ENCODE measurements at regions not wholly inside any gene's neighbourhood (a gene's known extent, or its start where the extent isn't known, plus 50 kb on each side); places are given as distances from the start of the nearest gene placed in this dataset.
"Not testable (repeated sequence)": the region's sequence is repeated elsewhere in the genome, so short reads cannot be mapped to it uniquely, and the experiment has no call there.

DNA sequence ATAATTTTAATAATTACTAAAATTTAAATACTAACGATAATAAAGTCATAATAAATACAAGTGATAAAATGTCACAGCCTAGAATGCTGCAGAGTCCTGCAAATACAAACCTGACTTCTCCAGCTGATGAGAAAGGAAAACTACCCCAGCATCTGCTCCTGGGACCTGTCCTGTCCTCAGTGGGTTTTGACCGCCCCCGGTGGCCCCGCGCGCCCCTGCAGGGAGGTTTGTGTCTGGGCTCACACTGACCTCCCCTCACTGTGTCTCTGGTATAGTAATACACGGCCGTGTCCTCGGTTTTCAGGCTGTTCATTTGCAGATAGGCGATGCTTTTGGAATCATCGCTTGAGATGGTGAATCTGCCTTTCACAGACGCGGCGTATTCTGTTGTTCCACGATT is 1139.4 kb downstream of the TMEM121 start:
- peaks cover 5% of the 10 kb centered on the region for H3K9me3 ChIP-seq (ENCODE audit: control insufficient read depth, insufficient read depth, low read length)
- no peak overlapping the region for H3K27ac Mint-ChIP-seq
- H3K4me1 ChIP-seq (ENCODE audit: control insufficient read depth, insufficient read depth, low read length) = no peaks in the 10 kb centered on the region
- H3K27me3 ChIP-seq (ENCODE audit: control insufficient read depth, insufficient read depth, low read length) = peaks cover 2% of the 10 kb centered on the region
- no peaks in the 10 kb centered on the region for H3K9me3 Mint-ChIP-seq
- intact Hi-C loops (cut with micrococcal nuclease) = no loop called here
- H3K4me3 ChIP-seq (ENCODE audit: low read length) = no peak overlapping the region
- H3K4me1 Mint-ChIP-seq = peaks cover 12 to 16% of the 10 kb centered on the region in 2 donors
- no peak overlapping the region for H3K27ac ChIP-seq (ENCODE audit: low read length)
- no peak overlapping the region for H3K4me3 Mint-ChIP-seq
- H3K36me3 Mint-ChIP-seq = no peaks in the 10 kb centered on the region
- TF ChIP-seq CTCF (IDR thresholded peaks at IDR 0.05) = peak; percentile 28
- peaks cover 16 to 34% of the 10 kb centered on the region in 2 donors for H3K27me3 Mint-ChIP-seq (ENCODE audit: low read depth in 2 of 2)
- no peak for DNase-seq
- WGBS (ENCODE audit: insufficient coverage) = 75% methylated on average over 14 of the region's 15 CpGs
- no peaks in the 10 kb centered on the region for H3K36me3 ChIP-seq (ENCODE audit: control insufficient read depth, insufficient read depth, low read length)
- no peak for ATAC-seq

GRCh38 chr14:106666341-106666740 is 1140.0 kb downstream of the TMEM121 start:
- H3K4me1 Mint-ChIP-seq = peaks cover 12 to 15% of the 10 kb centered on the region in 2 donors
- no peak for DNase-seq
- H3K36me3 Mint-ChIP-seq = no peaks in the 10 kb centered on the region
- no peak overlapping the region for H3K27ac ChIP-seq (ENCODE audit: low read length)
- H3K36me3 ChIP-seq (ENCODE audit: control insufficient read depth, insufficient read depth, low read length) = no peaks in the 10 kb centered on the region
- H3K27me3 Mint-ChIP-seq (ENCODE audit: low read depth in 2 of 2) = peaks cover 18 to 33% of the 10 kb centered on the region in 2 donors
- H3K4me3 ChIP-seq (ENCODE audit: low read length) = no peak overlapping the region
- intact Hi-C loops (cut with micrococcal nuclease) = no loop called here
- 31% methylated on average over 4 of the region's 4 CpGs for WGBS (ENCODE audit: insufficient coverage)
- TF ChIP-seq CTCF (IDR thresholded peaks at IDR 0.05) = no peak
- peaks cover 5% of the 10 kb centered on the region for H3K9me3 ChIP-seq (ENCODE audit: control insufficient read depth, insufficient read depth, low read length)
- H3K27me3 ChIP-seq (ENCODE audit: control insufficient read depth, insufficient read depth, low read length) = peaks cover 2% of the 10 kb centered on the region
- no peaks in the 10 kb centered on the region for H3K4me1 ChIP-seq (ENCODE audit: control insufficient read depth, insufficient read depth, low read length)
- H3K27ac Mint-ChIP-seq = no peak overlapping the region
- no peaks in the 10 kb centered on the region for H3K9me3 Mint-ChIP-seq
- no peak overlapping the region for H3K4me3 Mint-ChIP-seq
- no peak for ATAC-seq

- no peak overlapping the region for H3K4me3 ChIP-seq (ENCODE audit: low read length)
- 48% methylated on average over 3 of the region's 4 CpGs for WGBS (ENCODE audit: insufficient coverage)
- no peak overlapping the region for H3K4me3 Mint-ChIP-seq
- H3K27me3 ChIP-seq (ENCODE audit: control insufficient read depth, insufficient read depth, low read length) = peaks cover 2% of the 10 kb centered on the region
- no peaks in the 10 kb centered on the region for H3K9me3 ChIP-seq (ENCODE audit: control insufficient read depth, insufficient read depth, low read length)
- no peaks in the 10 kb centered on the region for H3K4me1 ChIP-seq (ENCODE audit: control insufficient read depth, insufficient read depth, low read length)
- no peaks in the 10 kb centered on the region for H3K9me3 Mint-ChIP-seq
- no peak overlapping the region for H3K27ac ChIP-seq (ENCODE audit: low read length)
- H3K27me3 Mint-ChIP-seq (ENCODE audit: low read depth in 2 of 2) = peaks cover 23 to 34% of the 10 kb centered on the region in 2 donors
- no peaks in the 10 kb centered on the region for H3K36me3 ChIP-seq (ENCODE audit: control insufficient read depth, insufficient read depth, low read length)
- no peak for ATAC-seq
- no peaks in the 10 kb centered on the region for H3K36me3 Mint-ChIP-seq
- no peak for TF ChIP-seq CTCF (IDR thresholded peaks at IDR 0.05)
- H3K27ac Mint-ChIP-seq = no peak overlapping the region
- intact Hi-C loops (cut with micrococcal nuclease) = no loop called here
- no peaks in the 10 kb centered on the region for H3K4me1 Mint-ChIP-seq
- DNase-seq = no peak
Measured at GRCh38 chr14:106670011-106670410, 1143.6 kb downstream of the TMEM121 start.

- DNase-seq; H3K4me3 Mint-ChIP-seq; ATAC-seq; H3K4me1 ChIP-seq (ENCODE audit: control insufficient read depth, insufficient read depth, low read length); H3K4me1 Mint-ChIP-seq; H3K27me3 ChIP-seq (ENCODE audit: control insufficient read depth, insufficient read depth, low read length); H3K9me3 Mint-ChIP-seq; H3K27ac ChIP-seq (ENCODE audit: low read length); intact Hi-C loops (cut with micrococcal nuclease); H3K4me3 ChIP-seq (ENCODE audit: low read length); H3K36me3 ChIP-seq (ENCODE audit: control insufficient read depth, insufficient read depth, low read length); H3K9me3 ChIP-seq (ENCODE audit: control insufficient read depth, insufficient read depth, low read length); H3K36me3 Mint-ChIP-seq; H3K27ac Mint-ChIP-seq: not testable (repeated sequence)
- H3K27me3 Mint-ChIP-seq (ENCODE audit: low read depth in 2 of 2) = peaks cover 27 to 45% of the 10 kb centered on the region in 2 donors
- 36% methylated on average over 2 of the region's 2 CpGs for WGBS (ENCODE audit: insufficient coverage)
Measured at GRCh38 chr14:106674093-106674492, 1147.7 kb downstream of the TMEM121 start.

Data from natural killer cell (primary cell).